CD4-positive, alpha-beta T cell treated with Interleukin-6 for 4 hours (primary cell): ENCODE measurements at regions not wholly inside any gene's neighbourhood (a gene's known extent, or its start where the extent isn't known, plus 50 kb on each side); places are given as distances from the start of the nearest gene placed in this dataset.

Experiments used
- DNase-seq: peaks from one replicate; pipeline ENCODE4 v3.0.0-alpha.2; 2020; ENCODE audit warnings: mixed read lengths

DNA sequence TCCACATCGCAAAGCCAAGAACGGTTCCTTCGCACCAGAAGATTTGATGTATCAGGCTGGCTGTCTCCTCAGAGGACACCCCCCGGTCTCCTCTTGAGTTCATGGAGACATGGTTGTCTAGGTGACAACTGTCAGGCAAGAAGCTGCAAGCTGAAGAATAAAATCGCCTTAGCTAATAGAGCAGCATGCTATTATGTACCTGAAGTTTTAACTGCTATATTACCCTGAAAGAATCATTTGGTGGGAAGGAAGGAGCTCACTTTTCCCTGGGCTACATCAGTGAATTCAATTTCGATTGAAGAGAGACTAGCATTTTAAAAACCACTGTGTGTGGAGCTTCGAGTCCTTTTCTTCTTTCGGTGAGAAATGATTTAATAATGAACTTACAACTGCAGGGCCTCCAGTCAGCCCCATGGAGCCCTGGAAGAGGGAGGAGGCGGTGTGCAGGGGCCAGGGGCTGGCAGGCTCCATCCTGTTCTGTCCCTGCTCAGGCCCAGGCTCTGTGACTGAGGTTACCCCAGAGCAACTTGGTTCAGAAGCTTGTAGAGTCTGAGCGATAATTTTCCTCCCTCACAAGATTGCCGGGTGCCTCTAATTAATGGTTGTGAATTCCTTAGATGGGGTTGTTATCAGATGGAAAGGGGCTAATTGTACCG lies 191.3 kb downstream of the MID1IP1 start:
- DNase-seq: no peak

DNA sequence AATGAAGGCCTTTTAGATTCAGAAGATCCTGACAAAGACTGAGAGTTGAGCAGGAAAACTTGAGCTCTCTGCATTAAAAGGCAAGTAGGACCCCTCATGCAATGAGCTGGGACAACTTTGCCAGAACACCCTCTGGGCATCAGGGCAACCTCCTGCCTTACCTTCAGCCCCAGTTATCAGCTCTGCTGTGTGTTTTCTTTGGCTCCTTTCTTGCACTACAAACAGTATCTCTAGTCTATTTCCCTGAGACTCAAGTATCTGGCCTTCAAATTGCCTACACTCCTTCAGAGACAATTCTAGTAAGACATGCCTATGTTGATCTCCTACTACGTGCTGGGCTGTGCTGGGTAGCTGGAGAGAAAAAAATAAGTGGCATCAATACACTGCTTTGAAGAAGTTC lies 192.2 kb downstream of the MID1IP1 start:
- no peak for DNase-seq

DNA sequence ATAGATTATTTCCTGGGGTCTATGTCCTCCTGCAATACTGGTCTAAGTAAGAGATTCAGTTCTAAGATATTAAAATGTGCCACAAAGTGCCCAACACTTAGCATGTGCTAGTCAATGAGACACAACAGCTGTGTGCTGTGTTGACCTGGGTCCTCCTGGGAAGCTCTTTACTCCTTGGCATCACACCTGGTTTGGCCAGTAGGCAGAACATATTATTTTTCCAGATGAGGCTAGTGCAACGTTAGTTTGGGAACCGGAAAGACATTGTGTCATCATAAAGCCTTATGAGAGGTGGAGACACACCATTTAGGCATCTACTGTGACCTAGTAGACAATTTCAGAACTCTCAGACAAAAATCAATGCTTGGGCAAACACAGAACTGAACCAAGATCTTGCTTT lies 197.8 kb downstream of the MID1IP1 start:
- DNase-seq: no peak

DNA sequence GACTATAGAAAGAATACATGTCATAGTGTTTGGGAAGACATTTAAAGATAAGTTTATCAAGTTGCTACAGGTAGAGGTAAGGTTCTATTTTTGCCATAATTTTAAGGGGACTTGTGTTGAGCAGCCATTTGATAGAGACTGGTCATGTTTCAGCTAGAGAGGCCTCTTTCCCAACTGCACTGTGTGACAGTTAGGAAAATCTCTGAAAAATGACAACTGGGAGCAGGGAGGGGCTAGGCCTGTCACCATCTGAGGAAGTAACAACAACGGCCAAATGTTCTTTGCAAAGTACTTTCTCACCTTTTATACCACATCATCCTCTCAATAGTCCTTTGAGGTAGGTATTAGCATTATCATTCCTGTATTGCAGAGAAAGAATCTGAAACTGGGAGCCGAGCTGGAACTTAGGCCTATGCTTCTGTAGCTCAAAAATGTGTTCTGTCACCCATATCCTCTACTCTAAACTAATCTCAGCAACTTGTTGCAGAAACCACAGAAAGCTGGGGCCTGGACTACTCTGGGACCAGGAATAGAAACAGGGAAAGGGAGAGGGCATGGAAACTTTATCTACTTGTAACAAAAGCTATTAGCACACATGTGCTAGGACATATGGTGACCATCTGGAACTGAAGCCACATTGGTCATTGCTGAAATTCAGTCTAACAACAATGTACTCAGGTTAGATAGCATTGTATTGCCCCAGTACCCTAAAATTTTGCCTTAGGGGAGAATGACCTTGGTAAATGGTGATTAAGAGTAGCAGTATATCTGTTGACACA lies 198.9 kb downstream of the MID1IP1 start:
- no peak for DNase-seq

DNA sequence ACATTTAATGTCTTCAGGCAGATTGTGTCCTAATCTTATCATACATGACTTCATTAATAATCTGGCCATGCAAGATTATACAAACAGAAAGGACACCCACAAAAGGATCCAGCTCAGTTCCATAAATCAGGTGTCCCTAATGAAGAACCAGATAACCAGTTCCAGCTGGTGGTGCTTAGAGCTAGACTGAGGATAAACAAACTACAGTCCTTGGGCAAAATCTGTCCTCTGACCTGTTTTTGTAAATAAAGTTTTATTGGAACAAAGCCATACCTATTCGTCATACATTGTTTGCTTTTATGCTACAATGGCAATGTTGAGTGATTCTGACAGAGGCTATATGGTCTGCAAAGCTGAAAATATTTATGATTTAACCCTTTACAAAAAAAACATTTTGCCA lies 199.5 kb downstream of the MID1IP1 start:
- no peak for DNase-seq

DNA sequence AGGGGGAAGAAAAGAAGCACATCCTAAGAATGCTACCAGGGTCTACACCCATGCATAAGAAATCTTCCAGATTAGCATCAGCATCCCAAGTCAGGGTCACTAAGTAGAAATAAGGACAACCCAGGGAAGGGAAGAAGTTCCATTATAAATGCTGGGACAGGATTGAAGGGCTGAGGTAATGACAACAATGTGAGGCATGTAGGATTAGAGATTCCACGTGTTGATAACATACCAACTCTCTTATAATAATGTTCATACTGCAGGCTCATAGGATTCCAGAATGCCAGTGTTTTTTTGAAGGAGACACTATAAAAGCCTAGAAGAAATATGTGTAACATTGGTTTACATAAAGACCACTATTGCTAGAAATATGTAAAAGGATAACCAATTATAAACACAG lies 201.2 kb downstream of the MID1IP1 start:
- no peak for DNase-seq

DNA sequence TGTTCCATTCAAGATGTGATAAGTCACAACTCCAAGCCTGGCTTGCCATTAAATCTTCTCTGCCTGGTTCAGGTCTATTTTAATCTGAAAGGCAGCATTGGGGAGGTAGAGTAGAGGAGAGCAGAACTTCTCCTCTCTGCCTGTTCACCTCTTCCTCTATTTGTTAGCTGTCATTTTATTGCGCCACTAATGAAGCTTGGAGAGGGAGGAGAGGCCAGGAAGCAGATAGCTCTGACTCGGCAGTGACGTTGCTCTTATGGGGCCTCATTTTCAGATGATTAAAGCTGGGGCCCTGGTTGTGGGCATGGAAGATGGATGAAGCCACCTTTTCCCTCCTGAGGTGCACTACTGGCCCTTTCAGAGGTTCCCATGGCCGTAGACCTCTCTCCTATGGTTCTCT lies 207.3 kb downstream of the MID1IP1 start:
- no peak for DNase-seq

DNA sequence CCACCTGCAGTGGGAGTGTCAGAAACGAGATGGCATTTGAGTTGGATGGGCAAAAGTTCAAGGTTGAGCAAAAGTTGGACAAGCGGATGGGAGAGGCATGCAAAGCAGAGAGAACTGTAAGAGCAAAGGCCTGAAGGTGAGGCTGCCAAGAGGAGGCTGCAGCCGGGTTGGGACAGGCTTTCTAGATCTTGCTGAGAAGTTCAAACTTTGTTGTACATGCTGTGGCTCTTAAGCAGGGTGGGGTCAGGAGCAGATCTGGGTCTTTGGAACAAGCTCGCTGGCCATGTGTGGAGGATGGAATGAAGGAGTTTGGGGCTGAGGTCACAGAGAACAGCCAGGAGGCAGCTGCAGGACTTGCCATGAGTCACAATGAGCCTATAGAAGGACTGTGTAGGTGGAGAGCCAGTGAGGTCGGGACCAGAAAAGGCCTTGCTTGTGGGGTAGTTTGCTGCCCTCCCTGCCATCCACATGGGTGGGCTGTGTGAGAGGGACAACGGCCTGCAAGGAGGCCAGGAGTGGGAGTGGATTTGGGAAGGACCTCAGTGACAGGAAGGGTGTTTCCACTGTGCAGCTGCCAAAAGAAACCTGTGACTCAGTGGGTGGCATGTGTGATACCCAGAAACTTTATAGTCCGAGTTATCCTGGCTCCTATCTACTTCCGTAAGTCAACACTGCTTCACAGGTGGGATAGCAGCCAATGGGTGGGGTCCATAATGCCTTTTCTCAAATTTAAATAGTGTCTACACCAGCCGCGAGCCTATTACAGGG lies 210.4 kb downstream of the MID1IP1 start:
- DNase-seq: no peak

DNA sequence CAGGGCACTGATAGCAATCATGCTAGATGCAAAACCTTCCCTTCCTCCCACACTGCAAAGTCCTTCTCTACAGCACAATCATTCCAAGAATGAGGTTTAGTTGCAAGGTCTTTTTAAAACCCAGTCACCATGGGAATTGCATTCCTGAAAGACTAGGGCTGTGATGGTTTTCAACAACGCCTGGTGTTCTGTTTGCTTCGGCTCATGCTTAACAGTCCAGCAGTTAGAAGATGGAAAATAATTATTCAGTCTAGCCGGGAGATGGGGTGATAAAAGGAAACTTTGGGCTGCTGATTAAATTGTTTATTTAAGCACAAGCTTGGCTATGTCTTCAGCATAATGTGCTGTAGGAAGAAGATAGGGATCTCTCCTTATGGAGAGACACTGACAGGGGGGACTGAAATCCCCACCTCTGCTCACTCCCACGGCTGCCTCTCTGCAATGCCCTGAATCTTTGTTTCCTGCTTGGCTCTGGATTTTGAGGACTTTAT lies 211.4 kb downstream of the MID1IP1 start:
- no peak for DNase-seq

DNA sequence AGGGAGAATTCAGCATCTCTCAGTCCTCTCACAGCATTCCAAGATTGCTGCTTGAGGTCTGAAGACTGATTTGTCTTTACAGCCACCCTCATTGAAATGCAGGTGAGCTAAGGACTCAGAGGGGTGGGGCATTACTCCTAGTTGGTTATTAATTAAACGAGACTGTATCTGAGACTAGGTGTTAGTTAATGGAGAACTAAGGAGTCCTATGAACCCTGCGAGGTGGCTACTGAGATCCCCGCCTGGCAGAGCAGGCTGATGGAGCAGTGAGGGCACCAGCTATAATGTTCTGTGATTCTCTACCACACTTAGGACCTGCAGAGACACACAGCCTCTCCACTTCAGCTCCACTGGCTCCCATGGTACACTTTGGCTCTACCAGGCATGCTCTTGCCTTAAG lies 215.3 kb downstream of the MID1IP1 start:
- DNase-seq: no peak

DNA sequence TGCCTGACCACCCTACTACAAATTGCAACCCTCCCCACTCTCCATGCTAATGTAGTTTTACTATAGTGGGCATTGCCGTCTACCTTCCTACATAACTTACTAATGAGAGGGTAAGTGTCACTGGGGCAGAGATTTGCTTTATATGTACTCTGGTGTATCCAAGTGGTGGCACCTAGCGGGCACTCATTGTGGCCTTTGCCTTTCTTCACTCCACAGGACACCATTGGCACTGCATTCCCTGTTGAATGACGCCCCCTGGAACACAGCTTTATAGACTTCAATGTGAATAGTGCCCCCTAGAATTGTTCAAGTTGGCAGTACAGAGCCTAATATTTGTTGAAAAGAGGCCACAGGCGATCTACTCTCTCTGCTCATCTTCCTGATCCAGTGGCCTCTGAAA lies 215.8 kb downstream of the MID1IP1 start:
- DNase-seq: no peak

DNA sequence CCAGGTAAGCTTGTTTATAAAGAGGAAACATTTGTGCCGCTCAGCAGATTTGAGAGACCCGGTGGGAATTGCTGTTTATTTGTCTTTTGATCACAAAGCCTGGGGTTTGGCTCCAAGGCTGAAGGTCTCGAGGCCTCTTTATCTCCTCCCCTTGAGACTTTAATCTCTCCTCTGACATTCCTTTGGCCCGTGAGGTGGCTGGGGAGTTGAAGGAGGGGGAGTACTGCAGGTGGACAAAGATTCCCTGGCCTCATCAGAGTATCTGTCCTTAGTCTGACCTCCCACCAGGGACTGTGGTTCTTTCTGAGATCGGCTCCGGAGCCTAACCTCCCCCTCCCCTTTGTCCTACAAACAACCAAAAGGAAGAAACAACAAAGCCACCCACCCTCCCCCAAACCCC lies 216.5 kb downstream of the MID1IP1 start:
- no peak for DNase-seq

DNA sequence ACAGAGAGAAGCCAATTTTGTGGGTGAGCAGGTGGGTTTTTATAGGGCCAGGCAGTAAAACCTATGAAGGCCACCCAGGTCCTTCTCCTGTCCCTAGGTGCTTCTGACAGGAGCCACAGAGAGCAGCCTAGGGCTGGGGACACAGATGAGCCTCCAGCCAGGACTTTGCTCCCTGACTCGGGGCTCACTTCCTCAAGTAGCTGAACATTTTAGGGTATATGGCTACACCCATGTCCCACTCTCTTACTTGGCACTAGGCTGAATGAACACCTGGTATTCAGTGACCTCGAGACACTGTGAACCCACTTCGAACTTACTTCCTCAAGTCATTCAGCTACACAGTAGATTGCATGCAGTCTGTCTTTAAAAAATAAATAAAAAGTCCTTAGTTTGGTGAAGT lies 217.3 kb downstream of the MID1IP1 start:
- DNase-seq: no peak

DNA sequence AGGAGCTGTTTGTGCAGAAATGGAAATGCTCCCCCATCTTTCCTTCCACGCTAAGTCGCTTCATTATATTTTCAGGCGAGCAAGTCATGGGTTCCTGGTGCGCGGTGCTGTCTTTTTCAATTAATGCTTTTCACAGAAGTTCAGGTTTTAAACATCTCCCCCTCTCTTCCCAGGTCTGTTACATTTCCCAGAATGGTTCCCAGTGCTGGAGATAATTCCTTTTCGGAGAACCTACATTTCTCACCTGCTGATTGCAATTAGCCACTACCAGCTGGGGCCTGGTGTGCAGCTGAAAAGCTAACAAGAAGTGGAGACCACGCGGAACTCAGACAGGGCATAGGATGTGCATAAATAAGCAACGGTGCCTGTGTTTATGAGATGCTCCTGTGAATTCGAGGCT lies 217.8 kb downstream of the MID1IP1 start:
- DNase-seq: no peak

DNA sequence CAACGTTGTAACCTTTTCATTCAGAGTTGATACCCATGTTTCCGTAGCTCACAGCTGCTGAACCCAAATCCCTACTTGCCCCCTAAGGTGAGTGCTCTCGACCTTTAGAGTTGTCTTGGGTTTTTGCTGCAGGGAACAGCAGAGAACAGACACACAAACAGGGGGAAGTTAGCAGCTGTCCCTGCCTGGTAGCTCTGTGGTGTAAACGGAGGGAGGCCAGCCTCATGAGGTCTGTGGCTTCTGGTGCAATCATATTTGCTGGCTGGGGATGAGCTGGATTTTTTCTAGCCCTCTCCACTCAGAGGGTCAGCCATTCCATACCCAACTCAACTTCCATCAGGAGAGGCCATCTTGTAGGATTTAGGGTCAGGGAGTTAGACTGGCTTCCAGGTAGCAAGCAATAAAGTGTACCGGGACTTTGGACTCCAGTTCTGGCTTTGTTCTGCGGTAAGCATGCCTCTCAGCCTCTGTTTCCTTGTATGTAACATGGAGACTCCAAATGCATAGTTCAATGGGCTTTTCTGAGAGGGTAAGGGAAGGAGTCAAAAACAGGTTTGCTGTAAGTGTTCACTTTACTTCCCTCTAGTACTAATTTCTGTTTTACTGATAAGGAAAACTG lies 218.9 kb downstream of the MID1IP1 start:
- DNase-seq: no peak

DNA sequence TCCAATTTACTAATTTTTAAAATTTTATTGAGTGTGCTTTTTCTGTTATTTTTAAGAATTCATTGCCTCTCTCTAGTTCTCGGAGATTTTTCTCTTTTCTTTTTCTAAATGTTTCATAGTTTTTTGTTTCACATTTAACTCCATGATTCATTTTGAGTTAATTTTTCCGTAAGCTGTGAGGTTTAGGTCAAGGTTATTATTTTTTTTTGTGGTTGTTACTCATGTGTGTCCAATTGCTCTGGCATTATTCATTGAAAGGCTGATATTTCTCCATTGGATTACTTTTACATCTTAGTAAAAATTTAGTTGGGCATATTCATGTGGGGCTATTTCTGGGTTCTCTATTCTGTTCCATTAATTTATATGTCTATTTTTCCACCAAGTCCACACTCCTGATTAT lies 220.8 kb downstream of the MID1IP1 start:
- DNase-seq: no peak

DNA sequence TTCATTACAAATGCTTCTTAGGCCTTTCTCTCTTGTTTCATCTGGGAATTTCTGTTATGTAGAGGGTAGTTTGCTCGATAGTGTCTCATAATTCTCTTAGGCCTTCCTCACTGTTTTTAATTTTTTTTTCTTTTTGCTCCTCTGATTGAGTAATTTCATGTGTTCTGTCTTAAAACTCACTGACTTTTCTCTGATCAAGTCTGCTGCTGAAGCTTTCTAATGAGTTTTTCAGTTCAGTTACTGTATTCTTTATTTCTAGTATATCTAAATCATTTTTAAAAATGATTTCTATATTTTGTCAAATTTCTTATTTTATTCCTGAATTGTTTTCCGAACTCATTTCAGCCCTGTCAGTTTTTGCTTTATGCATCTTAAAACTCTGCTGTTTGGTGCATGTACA lies 228.0 kb downstream of the MID1IP1 start:
- DNase-seq: no peak

DNA sequence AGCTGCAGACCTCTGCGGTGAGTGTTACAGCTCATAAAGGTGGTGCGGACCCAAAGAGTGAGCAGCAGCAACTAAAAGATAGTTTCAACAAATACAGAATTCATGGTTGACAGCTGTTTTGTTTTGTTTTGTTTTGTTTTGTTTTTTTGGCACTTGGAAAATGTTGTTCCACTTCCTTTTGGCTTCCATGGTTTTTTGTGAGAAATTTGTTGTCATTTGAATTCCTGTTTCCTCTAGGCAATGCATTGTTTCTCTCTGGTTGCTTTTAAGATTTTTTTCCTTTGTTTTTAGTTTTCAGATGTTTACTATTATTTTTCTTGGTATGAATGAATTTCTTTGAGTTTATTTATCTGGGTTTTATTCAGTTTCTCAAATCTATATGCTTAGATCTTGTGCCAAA lies 229.4 kb downstream of the MID1IP1 start:
- no peak for DNase-seq

DNA sequence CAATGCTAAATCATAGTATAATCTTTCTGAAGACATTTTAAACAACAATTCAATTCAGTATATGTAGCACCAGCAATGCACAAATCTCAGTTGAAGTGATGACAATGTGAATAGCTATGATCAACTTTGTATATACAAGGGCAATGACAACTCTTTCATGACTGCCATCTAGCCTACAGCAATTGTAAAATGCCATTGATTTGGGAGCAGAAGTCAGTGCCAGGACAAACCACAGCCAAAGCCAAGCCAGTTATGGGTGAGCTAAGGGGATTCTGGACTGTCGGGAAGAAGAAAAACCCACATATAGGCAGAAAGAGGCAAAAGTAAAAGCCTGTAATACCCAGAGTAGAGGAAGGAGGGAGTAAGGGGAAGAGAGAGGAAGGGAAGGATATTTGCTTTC lies 238.6 kb downstream of the MID1IP1 start:
- no peak for DNase-seq

DNA sequence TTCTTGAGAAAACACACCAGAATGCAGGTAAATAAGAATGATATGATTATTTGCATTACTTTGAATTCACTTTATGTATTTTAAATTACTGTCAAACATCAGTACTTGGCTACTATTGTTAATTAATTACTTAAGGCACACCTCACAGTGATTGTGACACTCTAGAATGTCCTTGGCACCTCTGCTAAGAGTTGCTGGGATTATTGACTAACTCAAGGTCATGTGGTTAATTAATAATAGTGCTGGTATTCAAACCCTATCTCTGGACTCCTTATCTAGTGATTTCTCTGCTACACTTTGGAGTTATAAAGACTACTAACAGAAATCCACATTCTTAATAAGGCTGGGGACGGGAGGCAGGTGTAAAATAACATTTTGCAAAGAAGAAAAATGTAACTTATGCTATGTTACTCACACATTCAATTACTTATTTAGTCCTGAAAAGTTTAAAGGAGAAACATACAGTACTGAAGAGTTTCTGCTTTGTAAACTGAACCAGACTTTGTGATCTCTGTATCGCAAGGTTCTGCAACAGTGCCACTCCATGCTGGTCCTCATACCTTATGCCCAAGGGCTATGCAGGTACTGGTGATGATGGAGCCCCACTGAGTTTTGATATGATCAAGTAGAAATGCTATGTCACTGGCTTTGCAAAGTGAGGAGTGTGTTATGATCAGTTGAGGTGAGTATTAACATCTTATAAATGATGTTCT lies 242.7 kb downstream of the MID1IP1 start:
- no peak for DNase-seq

DNA sequence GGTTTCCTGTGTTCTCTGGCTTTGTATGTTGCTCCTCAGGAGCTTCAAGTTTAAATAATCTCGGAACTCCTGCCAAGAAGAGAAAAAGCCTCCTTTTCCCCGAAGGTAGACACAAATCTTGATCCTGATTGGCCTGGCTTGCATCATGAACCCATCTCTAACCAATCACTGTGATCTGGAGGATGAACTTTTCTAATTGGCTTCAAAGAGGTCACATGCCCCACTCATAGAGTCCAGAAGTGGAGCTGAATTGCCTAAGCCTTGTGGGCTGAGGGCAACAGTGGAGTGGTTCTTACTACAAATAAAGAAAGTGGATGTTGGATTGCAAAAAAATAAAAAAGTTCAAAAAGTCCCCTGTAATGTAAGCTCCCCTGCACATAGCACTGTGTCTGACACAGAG lies 245.9 kb downstream of the MID1IP1 start:
- DNase-seq: no peak

DNA sequence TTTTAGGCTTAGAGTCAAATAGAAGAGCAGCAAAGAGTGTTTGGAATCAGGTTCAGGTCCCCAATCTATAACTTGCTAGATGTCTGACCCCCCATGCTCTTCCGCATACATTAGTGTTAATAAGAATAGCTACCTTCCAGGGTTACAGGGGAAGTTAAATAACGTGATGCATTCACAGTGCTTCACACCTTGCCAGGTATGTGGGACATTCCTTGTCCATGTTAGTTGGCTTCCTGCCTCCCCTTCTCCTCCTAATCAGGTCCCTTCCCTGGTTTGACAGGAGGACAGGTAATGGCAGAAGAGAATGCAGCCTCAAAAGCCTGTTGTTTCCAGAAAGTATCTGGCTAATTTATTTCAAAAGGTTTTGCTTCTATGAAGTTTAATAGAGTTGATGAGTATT lies 248.7 kb downstream of the MID1IP1 start:
- no peak for DNase-seq

DNA sequence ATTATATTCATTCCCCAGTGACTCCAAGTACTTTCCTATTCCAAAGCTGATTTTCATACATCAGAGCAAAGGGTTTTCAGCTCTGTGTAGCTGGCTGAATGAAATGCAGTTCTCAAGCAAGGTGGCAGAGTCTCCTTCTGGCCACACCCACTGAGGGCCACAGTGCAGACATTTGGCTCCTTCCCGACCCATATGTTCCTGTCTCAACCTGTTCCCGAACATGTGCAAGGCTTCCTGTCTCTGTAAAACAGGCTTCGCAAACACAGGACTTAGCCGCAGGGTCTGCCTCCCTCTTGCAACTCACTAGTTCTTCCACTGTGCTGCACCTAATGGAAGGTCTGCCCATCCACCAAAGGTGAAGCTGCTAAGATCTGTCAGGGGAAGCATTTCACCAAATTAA lies 249.2 kb downstream of the MID1IP1 start:
- no peak for DNase-seq
